ENCODE measurements at regions not wholly inside any gene's neighbourhood (a gene's known extent, or its start where the extent isn't known, plus 50 kb on each side); places are given as distances from the start of the nearest gene placed in this dataset.
"Not testable (repeated sequence)": the region's sequence is repeated elsewhere in the genome, so short reads cannot be mapped to it uniquely, and the experiment has no call there.

DNA sequence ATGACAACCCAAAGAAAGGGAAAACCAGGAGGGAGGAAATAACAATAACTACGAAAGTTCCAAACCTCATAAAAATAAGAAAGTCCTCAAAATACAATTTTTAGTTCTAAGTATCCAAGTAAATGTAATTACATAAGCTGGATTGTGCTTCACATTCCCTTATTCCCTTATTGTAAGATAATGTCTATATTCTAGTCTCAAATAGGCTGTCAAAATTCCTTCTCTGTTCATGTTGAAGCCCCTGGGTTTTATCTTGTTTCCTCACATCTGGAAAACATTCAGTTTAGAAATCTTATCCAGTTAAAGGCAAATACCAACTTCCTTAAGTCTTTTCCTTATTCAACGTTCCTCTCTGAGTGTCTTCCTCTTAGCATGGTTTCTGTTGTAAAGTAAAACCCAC lies 282.3 kb downstream of the CD109 start:
- H3K27me3 ChIP-seq (ENCODE audit: control insufficient read depth in 1 of 2, insufficient read depth in 2 of 2, low read length in 1 of 2), result no peaks in the 10 kb centered on the region
- no peak overlapping the region for H3K4me3 ChIP-seq (ENCODE audit: low read length in 2 of 2)
- H3K27ac ChIP-seq (ENCODE audit: low read depth in 1 of 2, low read length in 2 of 2), result no peak overlapping the region
- DNase-seq (no peak), ATAC-seq (ENCODE audit: low FRiP score) (no peak)
- WGBS, 2 donors, result 53 to 59% methylated on average over 2 of the region's 2 CpGs
- H3K4me1 ChIP-seq (ENCODE audit: control insufficient read depth in 1 of 2, insufficient read depth in 2 of 2, low read length in 2 of 2), result no peaks in the 10 kb centered on the region
- no peaks in the 10 kb centered on the region for H3K36me3 ChIP-seq (ENCODE audit: control insufficient read depth in 1 of 2, insufficient read depth in 2 of 2, low read length in 1 of 2)
- intact Hi-C loops (cut with DNase I), result loop anchor here in 1 of 2 donors (10.0 kb wide), 1 partner anchor 1236 kb away; no protein-coding TSS in a partner anchor
- no peaks in the 10 kb centered on the region for H3K9me3 ChIP-seq (ENCODE audit: control insufficient read depth, low read length)

DNA sequence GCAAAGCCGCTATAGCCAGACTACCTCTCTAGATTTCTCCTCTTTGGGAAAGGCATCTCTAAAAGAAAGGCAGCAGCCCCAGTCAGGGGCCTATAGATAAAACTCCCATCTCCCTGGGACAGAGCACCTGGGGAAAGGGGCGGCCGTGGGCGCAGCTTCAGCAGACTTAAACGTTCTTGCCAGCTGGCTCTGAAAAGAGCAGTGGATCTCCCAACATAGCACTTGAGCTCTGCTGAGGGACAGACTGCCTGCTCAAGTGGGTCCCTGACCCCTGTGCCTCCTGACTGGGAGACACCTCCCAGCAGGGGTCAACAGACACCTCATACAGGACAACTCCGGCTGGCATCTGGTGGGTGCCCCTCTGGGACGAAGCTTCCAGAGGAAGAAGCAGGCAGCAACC lies 276.5 kb downstream of the CD109 start:
- ATAC-seq (ENCODE audit: low FRiP score); H3K27me3 ChIP-seq (ENCODE audit: control insufficient read depth in 1 of 2, insufficient read depth in 2 of 2, low read length in 1 of 2); H3K4me3 ChIP-seq (ENCODE audit: low read length in 2 of 2); H3K9me3 ChIP-seq (ENCODE audit: control insufficient read depth, low read length); H3K27ac ChIP-seq (ENCODE audit: low read depth in 1 of 2, low read length in 2 of 2); H3K36me3 ChIP-seq (ENCODE audit: control insufficient read depth in 1 of 2, insufficient read depth in 2 of 2, low read length in 1 of 2); H3K4me1 ChIP-seq (ENCODE audit: control insufficient read depth in 1 of 2, insufficient read depth in 2 of 2, low read length in 2 of 2): not testable (repeated sequence)
- peak in 1 of 2 donors; percentile 51 for DNase-seq
- 95 to 98% methylated on average over 7 of the region's 7 CpGs for WGBS, 2 donors
- intact Hi-C loops (cut with DNase I), result loop anchor here in 1 of 2 donors (10.0 kb wide), 1 partner anchor 1242 kb away; no protein-coding TSS in a partner anchor

DNA sequence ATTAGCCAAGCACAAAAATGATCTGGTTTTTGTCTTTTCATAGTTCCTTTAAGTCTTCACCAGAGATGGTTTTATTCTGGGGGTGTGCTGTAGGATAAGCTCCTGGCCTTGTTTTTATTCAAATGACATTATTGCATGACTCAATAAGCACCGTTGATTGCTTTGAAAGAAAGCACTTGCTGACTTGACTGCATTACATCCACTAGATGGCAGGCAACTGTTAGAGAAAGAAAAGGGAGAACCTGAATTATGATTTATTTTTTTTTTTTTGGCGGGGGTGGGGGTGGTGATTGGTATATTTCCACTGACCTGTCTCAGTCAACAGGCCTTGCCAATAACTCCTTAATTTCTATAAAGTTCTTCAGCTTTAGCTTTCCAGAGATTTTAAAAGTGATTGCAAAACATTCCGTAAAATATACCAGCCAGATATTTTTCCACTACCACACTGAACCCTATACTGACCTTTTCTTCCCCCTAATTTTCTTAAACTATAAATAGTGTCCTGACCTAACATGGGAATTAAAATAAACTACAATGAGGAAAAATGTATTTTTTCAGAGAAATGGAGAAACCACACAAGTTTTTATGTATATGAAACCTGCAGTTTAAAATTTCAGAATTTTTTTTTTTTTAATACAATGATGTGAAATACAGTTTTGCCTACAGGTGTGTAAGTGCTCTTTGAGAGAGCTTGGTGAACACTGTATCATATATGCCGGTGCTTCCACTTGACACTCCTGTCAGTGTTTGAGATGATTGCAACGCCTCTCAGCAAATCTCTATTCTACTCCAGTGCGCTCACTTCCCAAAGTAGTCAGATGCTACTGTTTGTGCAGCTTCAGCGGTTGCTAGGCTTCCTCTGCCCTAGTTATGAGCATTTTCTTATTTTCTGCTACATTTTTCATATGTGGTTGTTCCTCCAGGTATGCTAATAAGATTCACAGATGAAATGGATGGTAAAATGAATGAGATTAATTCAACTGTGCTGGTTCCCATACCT lies 274.3 kb downstream of the CD109 start:
- H3K27me3 ChIP-seq (ENCODE audit: control insufficient read depth in 1 of 2, insufficient read depth in 2 of 2, low read length in 1 of 2), result no peaks in the 10 kb centered on the region
- no peaks in the 10 kb centered on the region for H3K4me1 ChIP-seq (ENCODE audit: control insufficient read depth in 1 of 2, insufficient read depth in 2 of 2, low read length in 2 of 2)
- no peaks in the 10 kb centered on the region for H3K36me3 ChIP-seq (ENCODE audit: control insufficient read depth in 1 of 2, insufficient read depth in 2 of 2, low read length in 1 of 2)
- no peaks in the 10 kb centered on the region for H3K9me3 ChIP-seq (ENCODE audit: control insufficient read depth, low read length)
- ATAC-seq (ENCODE audit: low FRiP score) (no peak), DNase-seq (no peak)
- intact Hi-C loops (cut with DNase I), result loop anchor here (5.0 to 10.0 kb wide), 2 partner anchors 1237 to 1245 kb away; partner anchors contain the start of gene COL12A1 (in 1 of the 2)
- WGBS, 2 donors, result 46 to 51% methylated on average over 7 of the region's 7 CpGs
- no peak overlapping the region for H3K27ac ChIP-seq (ENCODE audit: low read depth in 1 of 2, low read length in 2 of 2)
- H3K4me3 ChIP-seq (ENCODE audit: low read length in 2 of 2), result no peak overlapping the region

DNA sequence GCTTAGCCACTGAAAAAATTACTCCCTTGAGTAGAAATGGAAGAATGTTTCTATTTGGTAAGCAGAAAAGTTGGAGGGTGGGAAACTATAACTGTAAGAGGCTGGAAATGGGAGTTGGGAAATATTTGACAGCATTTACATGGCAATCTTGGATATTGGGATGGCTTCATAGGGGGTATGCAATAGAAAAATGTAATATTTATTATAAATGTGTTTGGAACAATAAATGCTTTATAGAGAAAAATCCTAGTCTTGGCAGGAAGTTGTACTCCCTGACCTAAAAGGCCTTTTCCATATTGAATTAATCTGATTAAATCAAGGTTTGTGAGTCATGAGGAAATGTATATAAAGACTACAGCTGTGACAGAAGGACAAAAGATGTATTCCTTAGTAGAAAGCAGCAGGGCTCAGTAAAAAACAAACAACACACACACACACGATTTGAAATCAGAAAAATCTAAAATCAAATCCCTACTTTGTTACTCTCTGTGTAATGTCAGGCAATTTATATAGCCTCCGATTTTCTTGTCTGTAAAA lies 272.3 kb downstream of the CD109 start:
- Histone ChIP-seq H3K36me3 (ENCODE audit: control insufficient read depth in 1 of 2, insufficient read depth in 2 of 2, low read length in 1 of 2) (no peaks in the 10 kb centered on the region), H3K4me1 (ENCODE audit: control insufficient read depth in 1 of 2, insufficient read depth in 2 of 2, low read length in 2 of 2) (no peaks in the 10 kb centered on the region), H3K9me3 (ENCODE audit: control insufficient read depth, low read length) (no peaks in the 10 kb centered on the region), H3K4me3 (ENCODE audit: low read length in 2 of 2) (no peak overlapping the region), H3K27ac (ENCODE audit: low read depth in 1 of 2, low read length in 2 of 2) (no peak overlapping the region), H3K27me3 (ENCODE audit: control insufficient read depth in 1 of 2, insufficient read depth in 2 of 2, low read length in 1 of 2) (no peaks in the 10 kb centered on the region)
- intact Hi-C loops (cut with DNase I), result loop anchor here in 1 of 2 donors (5.0 kb wide), 1 partner anchor 1239 kb away; the partner anchor contains the start of gene COL12A1
- no peak for ATAC-seq (ENCODE audit: low FRiP score)
- DNase-seq, result no peak
- 69 to 83% methylated on average over 2 of the region's 2 CpGs for WGBS, 2 donors

DNA sequence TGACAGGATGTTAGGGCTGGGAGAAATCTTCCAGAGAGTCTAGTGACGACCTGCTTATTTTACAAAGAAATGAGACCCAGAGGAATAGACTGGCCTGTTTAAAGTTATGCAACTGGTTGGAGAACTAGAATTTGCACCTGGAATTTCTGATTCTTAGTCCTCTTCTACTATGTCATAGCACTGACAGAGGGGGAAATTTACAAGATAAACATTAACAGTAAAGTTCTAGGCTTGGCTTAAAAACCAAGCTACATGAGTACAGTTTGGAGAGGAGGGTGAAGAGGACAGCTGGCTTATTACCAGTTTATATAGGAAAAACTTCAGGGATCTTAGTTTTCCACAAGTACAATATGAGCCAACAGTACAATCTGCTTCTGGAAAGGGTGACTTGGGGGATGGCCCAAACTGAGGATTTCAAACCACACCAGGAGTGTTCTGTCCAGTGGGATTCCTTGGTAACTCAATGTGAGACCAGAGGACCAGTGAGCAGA lies 269.6 kb downstream of the CD109 start:
- 76 to 82% methylated on average over 1 of the region's 1 CpG for WGBS, 2 donors
- Histone ChIP-seq H3K4me3 (ENCODE audit: low read length in 2 of 2) (no peak overlapping the region), H3K4me1 (ENCODE audit: control insufficient read depth in 1 of 2, insufficient read depth in 2 of 2, low read length in 2 of 2) (no peaks in the 10 kb centered on the region), H3K9me3 (ENCODE audit: control insufficient read depth, low read length) (no peaks in the 10 kb centered on the region), H3K36me3 (ENCODE audit: control insufficient read depth in 1 of 2, insufficient read depth in 2 of 2, low read length in 1 of 2) (no peaks in the 10 kb centered on the region), H3K27me3 (ENCODE audit: control insufficient read depth in 1 of 2, insufficient read depth in 2 of 2, low read length in 1 of 2) (no peaks in the 10 kb centered on the region), H3K27ac (ENCODE audit: low read depth in 1 of 2, low read length in 2 of 2) (no peak overlapping the region)
- ATAC-seq (ENCODE audit: low FRiP score), result no peak
- intact Hi-C loops (cut with DNase I), result loop anchor here in 1 of 2 donors (5.0 kb wide), 1 partner anchor 1242 kb away; the partner anchor contains the start of gene COL12A1
- no peak for DNase-seq

DNA sequence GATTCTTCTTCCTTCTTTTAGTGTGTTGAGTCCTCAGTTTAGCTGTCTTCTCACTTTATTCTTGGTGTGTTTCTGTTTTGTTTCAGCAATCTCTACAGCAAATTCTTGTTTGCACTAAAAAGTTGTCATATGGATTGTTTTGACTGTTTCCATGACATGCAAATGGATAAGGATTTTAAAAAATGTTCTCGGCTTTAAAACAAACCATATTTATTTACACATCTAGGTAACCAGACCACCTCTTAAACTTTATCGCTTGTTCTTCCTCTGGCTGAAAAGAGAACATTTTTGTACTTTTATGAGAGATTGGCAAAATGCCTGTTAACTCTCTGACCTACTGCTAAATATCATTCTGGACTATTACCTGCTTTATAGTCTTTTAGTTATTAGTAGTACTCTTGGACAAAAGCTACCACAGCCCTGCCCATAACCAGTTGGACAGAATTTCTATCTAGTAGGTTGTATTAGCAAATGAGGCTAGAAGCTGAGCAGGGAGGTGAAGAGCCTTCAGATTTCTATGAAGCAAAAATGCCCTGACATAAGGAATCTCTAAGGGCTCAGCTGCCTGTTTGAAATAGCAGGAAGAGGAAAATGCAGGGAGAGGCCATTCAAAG lies 268.3 kb downstream of the CD109 start:
- Histone ChIP-seq H3K4me1 (ENCODE audit: control insufficient read depth in 1 of 2, insufficient read depth in 2 of 2, low read length in 2 of 2) (no peaks in the 10 kb centered on the region), H3K27ac (ENCODE audit: low read depth in 1 of 2, low read length in 2 of 2) (no peak overlapping the region), H3K9me3 (ENCODE audit: control insufficient read depth, low read length) (no peaks in the 10 kb centered on the region), H3K27me3 (ENCODE audit: control insufficient read depth in 1 of 2, insufficient read depth in 2 of 2, low read length in 1 of 2) (no peaks in the 10 kb centered on the region), H3K36me3 (ENCODE audit: control insufficient read depth in 1 of 2, insufficient read depth in 2 of 2, low read length in 1 of 2) (no peaks in the 10 kb centered on the region), H3K4me3 (ENCODE audit: low read length in 2 of 2) (no peak overlapping the region)
- 41 to 42% methylated on average over 2 of the region's 2 CpGs for WGBS, 2 donors
- no peak for ATAC-seq (ENCODE audit: low FRiP score)
- no peak for DNase-seq
- intact Hi-C loops (cut with DNase I), result no loop called here

DNA sequence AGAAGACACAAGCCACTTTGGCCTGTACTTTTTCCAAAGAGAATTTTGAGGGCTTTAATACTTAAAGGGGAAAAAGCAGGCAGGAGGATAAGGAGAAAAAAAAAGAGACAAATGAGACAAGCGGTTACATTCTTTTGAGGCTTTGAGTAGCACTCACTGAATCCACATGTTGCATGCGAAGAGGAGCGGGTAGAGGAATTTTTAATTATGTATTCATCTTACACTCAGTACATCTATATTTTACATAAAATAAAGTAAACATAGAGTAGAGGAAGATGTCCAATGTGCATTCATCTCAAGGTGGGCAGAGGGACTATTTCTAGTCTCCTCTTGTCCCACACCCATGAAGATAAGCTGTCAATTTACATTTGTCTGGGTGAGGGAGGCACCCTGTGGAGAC lies 266.9 kb downstream of the CD109 start:
- H3K27ac ChIP-seq (ENCODE audit: low read depth in 1 of 2, low read length in 2 of 2), result no peak overlapping the region
- no peak overlapping the region for H3K4me3 ChIP-seq (ENCODE audit: low read length in 2 of 2)
- ATAC-seq (ENCODE audit: low FRiP score) (no peak), DNase-seq (no peak)
- H3K4me1 ChIP-seq (ENCODE audit: control insufficient read depth in 1 of 2, insufficient read depth in 2 of 2, low read length in 2 of 2), result no peaks in the 10 kb centered on the region
- intact Hi-C loops (cut with DNase I), result no loop called here
- no peaks in the 10 kb centered on the region for H3K27me3 ChIP-seq (ENCODE audit: control insufficient read depth in 1 of 2, insufficient read depth in 2 of 2, low read length in 1 of 2)
- 95 to 97% methylated on average over 3 of the region's 3 CpGs for WGBS, 2 donors
- H3K9me3 ChIP-seq (ENCODE audit: control insufficient read depth, low read length), result no peaks in the 10 kb centered on the region
- H3K36me3 ChIP-seq (ENCODE audit: control insufficient read depth in 1 of 2, insufficient read depth in 2 of 2, low read length in 1 of 2), result no peaks in the 10 kb centered on the region

DNA sequence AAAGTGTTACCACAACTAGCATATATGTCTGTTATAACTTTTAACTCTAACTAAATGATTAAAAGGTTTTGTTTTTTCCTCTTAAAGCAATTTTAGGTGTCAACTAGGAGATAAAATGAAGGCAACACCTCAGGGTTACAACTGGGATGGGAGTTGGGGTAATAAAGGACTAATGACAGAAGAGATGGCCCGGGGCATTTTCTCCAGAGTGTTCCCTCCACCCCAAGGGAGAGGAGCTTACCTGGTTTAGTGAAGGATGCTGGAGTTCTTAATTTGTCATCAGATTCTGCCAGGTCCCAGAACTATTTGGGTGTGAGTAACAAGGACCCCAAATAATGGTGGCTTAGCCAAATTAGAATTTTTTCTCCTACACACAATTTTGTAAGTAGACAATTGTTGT lies 260.3 kb downstream of the CD109 start:
- no peak overlapping the region for H3K4me3 ChIP-seq (ENCODE audit: low read length in 2 of 2)
- H3K27me3 ChIP-seq (ENCODE audit: control insufficient read depth in 1 of 2, insufficient read depth in 2 of 2, low read length in 1 of 2), result no peaks in the 10 kb centered on the region
- no peak for ATAC-seq (ENCODE audit: low FRiP score)
- WGBS, 2 donors, result 62 to 77% methylated on average over 1 of the region's 1 CpG
- DNase-seq, result no peak
- no peaks in the 10 kb centered on the region for H3K36me3 ChIP-seq (ENCODE audit: control insufficient read depth in 1 of 2, insufficient read depth in 2 of 2, low read length in 1 of 2)
- no peak overlapping the region for H3K27ac ChIP-seq (ENCODE audit: low read depth in 1 of 2, low read length in 2 of 2)
- peaks cover 1% of the 10 kb centered on the region for H3K9me3 ChIP-seq (ENCODE audit: control insufficient read depth, low read length)
- intact Hi-C loops (cut with DNase I), result no loop called here
- H3K4me1 ChIP-seq (ENCODE audit: control insufficient read depth in 1 of 2, insufficient read depth in 2 of 2, low read length in 2 of 2), result no peaks in the 10 kb centered on the region

All from aorta (tissue), 5 donors.